ENCODE measurements at regions not wholly inside any gene's neighbourhood (a gene's known extent, or its start where the extent isn't known, plus 50 kb on each side); places are given as distances from the start of the nearest gene placed in this dataset.

DNA sequence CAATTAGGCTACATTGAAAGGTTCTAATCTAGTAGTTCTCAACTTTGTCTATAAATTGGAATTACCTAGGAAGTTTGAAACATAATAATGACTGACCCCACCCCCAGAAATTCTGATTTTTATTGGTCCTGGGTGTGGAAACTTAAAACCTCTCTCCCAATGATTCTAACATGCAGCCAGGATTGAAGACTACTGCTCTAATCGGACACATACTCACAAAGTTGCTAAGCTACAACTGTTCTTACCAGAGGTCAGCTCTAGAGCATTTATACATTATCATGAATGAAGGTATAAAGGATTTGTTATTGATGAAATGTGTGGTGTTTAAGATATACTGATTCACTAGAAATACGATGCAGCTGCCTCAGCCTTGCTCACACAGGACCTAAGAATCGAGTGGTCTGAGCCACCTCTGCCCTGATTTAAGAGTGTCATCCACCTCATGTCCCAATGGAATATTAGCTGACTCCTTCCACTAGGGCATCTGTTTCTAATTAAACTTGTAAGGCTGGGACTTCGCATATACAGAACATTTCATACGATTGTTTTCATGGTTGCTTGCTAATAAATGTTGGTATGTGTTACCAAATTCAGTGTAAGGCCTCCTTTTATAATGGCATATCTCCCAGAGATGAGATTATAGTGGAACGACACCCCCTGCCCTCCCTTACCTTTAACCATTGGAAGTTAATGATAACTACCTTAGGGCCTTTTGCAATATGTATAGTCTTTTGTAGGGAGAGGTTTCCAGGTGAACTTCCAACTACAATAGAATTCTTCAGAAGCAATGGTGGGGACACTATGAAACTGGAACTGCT lies 410.8 kb upstream of the PDE3A start:
- no peak for DNase-seq (ENCODE audit: low spot score)

DNA sequence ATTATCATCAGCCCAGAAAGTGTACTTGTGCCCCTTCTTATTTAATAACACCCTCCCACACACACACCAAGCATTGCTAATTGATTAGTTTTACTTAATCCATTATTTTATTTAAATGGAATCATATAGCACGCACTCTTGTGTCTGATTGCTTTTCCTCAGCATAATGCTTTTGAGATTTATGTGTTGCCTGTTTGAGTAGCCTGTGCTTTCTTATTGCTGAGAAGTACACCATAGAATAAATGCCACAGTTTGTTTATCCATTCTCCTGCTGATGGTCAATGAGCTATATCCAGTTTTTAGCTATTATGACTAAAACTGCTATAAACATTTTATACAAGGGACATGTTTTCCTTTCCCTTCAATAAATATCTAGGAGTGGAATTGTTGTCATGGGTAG lies 409.9 kb upstream of the PDE3A start:
- DNase-seq (ENCODE audit: low spot score) = no peak

DNA sequence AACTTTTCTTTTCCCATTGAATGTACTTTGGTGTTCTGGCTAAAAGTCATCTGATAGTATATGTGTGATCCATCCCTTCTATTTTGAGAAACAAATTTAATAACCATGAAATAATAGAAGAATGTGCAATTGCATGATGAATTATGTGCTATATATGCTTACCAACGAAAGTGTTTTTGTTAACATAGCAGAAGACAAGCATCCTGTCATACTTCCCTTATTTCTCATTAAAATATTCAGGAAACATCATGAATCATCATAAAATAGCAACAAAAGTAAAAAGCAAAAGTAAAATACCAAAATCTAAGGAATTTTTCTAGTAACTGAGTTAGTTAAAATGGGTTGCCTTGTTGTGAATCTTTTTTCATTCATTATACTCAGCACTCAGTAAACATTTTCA lies 409.0 kb upstream of the PDE3A start:
- no peak for DNase-seq (ENCODE audit: low spot score)

DNA sequence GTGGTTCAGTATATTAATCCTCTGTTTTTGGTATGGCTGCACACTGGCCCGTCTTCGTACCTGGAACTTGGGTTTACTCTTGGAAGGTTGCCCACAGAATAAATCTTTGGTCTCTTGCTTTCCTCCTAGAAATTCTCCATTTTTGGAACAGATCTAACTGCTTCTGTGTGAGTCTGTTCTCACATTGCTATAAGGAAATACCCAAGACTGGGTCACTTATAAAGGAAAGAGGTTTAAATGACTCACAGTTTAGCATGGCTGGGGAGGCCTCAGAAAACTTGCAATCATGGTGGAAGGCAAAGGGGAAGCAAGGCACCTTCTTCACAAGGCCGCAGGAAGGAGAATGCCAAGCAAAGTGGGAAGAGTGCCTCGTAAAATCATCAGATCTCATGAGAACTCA lies 407.8 kb upstream of the PDE3A start:
- DNase-seq (ENCODE audit: low spot score) = no peak

DNA sequence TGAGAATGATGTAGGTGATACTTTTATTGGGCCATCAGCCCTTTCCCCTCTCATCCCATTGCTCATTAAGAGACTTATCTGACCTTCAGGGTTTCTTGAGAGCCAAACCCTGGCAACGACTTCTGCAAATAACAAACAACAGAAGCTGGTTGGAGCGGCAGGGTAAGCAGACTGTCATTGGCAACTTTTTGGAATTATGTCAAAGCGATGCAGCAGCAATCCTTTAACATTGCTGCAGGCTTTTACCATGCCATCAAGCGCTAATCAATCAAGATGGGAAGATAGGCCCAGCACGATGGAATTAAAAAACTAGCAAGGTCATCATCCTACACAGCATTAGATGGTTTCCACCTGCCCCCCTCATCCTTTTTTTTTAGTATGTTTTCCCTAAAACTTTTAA lies 406.1 kb upstream of the PDE3A start:
- DNase-seq (ENCODE audit: low spot score) = no peak

DNA sequence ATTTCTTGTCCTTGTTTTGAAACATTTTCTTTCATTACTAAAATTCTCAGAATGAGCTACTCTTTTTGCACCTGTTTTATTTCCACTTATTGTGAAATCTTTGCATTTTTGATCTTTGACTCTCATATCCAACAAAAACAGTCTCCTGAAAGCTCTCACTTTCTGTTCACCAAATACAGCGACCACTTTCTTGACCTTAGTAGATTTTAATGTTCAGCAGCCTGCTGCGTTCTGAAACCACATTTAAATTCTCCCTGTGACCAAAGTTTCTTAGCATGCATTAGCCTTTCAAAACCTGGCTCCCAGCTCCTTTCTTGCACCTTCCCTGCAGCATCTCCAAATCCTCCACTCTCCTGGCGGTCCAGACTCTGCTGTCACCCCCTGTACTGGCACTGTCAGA lies 404.4 kb upstream of the PDE3A start:
- DNase-seq (ENCODE audit: low spot score) = no peak

DNA sequence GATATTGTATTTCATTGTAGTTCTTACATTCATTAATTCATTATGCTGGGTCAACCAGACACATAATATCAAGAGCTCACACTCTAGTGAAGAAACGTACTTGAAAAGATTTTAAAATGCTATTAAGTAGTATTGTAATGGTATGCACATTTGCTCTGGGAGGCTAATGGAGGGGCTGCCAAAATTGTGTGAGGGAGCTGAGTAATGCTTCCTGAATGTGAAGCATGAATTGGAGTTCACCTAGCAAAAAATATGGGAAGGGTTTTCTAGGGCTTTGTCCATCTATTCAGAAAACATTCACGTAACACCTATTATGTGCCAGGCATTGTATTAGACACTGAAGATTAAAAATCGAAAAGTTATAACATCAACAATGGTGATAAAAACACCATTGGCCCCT lies 403.8 kb upstream of the PDE3A start:
- DNase-seq (ENCODE audit: low spot score) = peak; percentile 31

DNA sequence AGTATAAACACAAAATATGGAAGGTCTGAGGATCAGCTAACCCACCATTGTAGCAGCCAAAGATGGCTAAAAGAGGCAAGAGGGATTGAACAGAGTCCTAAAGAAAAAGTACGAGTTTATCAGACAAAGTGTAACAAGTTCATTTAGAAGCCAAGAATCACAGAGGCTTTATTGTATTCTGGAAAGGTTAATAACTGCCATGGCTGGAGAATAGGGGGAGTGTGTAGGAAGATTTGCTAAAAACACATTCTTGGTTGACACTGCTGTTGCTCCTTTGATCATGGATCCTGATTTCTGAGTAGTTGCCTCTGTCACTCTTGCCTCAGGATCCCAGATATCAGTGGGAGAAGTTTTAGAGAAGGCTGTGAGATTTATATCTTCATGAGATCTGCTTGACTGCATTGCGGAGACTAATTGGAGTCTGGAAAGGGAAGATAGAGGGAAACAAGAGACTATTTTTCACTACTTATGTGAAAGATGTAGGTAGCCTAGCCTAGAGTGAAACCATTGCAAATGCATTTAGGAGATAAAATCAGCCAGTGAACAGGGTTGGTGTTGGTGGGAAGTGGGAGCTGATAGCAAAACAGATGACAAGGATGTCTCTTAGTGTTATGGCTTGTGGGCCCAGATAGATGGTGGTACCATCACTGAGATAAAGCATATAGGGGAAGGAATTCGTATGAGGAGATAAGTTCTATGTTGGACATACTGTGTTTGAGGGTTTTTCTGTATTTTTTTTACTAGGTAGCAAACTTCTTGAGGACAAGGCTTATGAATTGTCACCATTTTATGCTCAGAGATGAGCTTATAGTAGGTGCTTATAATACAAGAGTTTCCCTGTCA lies 402.9 kb upstream of the PDE3A start:
- DNase-seq (ENCODE audit: low spot score) = no peak

DNA sequence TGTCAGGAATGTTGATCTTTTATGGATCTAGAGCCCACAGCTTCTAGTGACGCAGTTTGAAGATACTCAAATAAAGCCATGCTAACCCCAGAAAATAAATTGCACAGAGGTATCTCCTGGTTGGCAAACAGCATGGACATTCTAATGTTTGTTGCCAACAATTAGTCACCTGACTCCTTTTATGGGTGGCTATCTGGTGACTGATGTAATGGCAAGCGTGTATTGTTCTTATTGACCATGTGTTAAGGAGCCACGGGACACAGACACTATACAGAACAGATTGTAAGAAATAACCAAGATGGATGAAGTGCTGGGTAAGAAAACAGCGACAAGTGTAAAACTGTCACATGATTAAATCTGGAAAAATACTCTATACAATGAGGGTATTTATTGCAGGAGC lies 401.3 kb upstream of the PDE3A start:
- DNase-seq (ENCODE audit: low spot score) = no peak

DNA sequence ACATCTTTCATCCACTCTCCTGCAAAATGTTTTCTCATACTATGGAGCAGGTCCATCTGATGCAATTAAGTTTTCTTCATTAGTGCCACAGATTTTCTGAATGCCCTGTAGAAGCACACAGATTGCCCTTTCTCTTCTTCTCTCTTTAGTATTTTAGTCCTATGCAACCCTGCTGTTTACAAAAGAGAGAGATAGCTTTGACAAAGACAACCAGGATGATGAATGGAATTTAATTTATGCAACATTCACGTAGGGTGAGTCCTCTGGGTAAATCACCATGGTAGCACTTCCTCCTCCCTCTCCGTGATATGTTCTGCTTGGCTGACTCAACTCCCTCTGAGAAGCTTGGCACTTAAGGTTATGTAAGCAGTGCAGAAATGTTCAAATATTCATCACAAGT lies 400.9 kb upstream of the PDE3A start:
- DNase-seq (ENCODE audit: low spot score) = peak; percentile 87

DNA sequence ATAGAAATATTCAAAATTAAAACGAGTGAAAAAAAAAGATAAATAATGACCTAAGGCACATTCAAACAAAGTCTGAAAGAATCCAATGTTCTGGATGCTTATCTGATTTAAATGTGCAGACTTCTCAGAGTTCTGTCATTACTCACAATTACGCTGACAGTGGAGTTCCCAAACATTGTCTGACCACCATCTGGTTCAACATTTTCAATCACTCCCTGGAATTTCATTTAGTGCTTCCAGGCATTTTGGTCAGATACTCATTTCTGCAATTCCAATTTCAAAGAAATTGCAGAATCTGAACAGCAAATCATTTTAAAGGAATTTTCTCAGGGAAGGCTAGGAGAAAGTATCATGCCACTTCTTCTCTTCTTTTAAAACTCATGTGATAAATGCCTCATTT lies 398.2 kb upstream of the PDE3A start:
- peak; percentile 72 for DNase-seq (ENCODE audit: low spot score)

DNA sequence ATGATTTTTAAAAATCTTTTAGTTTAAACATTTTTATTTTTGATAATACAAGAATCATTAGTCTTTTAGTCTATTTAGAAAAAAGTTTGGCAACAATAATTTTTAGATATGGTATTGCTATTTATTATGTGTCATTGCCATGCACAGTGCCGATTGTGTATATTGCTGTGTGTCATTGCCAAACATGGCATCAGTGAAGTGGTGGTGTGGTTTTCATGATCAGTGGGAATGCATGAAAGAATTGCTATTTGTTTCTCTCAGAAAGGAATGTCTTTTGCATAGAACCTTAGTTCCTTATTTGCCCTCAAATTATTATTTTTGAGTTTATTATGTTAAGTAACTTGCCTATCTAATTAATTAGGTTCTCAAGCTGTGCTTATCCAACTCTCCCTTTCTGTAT lies 397.5 kb upstream of the PDE3A start:
- DNase-seq (ENCODE audit: low spot score) = no peak

DNA sequence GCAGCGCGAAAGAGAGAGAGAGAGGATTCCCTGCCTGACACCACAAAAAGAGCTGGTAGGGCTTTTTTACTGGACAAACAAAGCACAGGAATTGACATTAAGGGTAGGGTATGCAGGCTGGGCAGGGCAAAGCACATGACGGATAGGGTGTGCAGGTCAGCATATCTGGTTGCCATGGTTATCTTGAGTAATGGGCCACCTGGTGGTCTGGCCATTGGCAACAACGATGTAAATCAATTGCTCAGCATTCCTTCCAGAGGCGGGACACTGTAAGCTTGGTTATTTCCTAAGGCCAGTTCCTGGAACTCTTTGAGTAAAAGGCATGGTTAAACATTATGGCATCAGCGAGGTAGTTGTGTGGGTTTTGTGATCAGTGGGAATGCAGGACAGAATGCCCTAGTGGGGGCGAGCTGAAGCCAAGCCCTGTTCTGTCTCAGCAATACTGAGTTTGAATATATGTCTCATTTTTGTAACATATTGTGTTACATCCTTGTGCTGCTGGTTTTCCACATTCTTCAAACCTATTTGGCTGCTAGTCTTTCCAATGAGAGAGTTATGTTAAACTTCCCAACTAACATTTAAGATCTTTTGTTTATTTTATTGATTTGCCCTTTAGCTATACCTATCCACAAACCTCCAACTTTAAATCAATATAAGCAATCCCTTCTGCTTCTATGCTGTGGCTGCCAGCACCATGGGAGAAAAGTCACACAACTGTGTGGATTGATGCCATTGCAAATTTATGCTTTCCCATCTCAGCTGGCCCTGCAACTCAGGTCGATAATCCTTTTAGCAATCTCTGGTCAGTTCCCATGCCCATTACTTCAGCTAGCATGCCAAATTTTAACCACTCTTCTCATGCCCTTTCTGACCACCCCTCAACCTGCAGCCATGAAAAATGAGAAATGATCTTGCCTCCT lies 396.7 kb upstream of the PDE3A start:
- no peak for DNase-seq (ENCODE audit: low spot score)

DNA sequence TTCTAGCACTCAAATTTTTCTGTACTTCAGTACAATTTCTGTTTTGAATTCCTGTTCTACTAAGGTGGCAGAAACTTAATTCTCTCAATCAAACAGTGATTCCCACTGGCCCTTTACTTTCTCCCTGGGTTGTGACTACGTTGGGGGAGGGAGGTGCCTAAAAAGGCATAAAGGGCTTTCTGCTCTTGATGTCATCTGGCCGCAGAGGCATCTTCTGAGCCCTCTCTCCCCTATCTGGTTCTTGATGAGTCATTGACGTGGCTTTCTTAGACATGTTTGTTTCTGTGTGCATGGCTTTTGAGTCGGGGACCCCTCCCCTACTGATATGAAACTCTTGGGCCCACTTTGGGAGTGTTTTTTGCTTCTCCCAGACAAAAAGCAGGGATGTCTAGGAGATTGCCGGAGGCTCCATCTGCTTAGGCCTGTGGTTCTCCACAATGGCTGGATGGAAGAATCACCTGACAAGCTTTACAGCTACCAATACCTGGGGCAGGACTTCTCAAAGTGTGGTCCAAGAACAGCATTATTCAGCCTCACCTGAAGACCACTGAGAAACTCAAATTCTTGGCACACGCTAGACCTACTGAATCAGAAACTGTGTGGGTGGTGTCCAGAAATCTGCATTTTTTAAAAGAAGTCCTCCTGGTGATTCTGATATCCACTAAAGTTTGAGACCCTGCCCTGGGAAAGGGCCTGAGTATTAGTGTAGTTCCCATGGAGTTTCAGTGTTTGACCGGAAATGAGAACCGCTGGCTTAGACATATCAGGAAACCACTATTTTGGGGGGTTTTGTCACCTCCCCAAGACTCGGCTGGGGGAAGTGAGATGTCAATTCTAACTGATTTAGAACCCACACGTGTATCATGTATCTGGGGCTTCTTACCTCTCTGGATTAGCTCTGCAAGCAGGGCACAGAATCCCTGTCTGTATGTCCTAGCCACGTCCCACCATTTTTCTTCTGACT lies 395.7 kb upstream of the PDE3A start:
- no peak for DNase-seq (ENCODE audit: low spot score)

DNA sequence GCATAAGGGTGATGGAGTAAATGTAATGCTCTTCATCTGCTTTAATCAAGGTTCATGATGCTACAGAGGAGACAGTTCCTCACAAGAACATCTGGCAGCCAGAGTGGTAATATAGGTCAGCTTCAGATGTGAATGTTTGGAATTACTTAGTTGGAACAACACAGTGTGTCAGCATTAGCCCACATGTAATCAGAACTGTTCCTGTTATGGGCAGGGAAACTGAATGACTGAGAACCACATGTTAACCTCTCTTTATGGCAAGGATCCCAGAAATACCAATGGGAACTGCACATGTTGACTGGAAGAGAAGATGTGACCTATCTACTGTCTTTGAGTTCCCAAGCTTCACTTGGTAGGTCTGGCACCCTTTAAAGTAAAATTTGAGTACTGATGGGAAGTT lies 390.1 kb upstream of the PDE3A start:
- DNase-seq (ENCODE audit: low spot score) = peak; percentile 73

DNA sequence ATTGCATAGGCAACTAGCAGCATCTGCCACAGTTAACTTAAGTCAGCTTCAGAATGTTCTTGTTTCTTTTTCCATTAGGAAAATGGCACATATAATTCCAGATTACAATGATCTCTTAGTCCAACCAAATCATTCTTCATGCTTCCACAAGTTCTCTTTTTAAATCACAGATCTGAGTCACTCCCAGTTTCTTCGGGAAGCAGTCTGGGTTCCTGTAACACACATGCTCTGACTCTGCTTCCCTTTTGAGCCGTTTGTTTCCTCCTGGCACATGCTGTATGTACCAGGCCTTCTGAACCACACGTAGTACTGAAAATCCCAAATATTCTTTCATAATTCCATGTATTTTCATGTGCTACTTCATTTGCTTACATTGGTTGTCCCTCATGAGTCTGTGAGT lies 388.8 kb upstream of the PDE3A start:
- no peak for DNase-seq (ENCODE audit: low spot score)

DNA sequence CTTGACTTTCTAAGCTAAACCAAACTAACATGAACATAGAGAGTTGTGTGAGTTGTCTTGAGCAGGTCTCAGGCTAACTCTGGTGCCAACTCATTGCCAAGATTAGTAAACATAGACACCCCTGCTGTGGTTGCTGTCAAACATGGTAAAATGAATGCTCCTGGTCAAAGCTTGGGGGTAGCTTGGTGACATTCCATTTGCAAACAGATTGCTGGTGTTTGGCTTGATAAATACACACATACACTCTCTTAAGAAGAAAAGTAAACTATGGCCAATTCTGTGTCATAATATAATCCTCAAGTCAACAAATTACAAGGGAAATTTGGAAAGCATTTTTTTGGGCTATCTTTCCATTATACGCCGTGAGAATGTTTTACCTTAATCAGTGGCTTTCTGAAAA lies 386.4 kb upstream of the PDE3A start:
- no peak for DNase-seq (ENCODE audit: low spot score)

DNA sequence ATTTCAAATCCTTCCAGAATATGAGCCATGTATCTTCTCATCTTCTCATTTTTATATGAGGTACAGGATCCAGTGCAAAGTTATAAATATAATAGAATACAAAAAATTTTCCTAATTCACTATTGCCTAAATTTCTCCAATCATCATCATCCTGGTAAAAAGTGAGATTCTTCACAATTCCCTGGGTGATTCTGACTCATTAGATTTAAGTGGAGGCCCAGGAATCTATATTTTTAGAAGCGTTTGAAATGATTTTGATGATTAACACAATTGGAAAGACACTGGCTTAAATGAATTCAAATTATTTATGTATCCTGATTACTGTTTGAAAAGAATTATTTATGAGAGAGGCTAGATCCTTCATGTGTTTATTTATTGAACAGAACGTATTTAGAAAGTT lies 380.3 kb upstream of the PDE3A start:
- DNase-seq (ENCODE audit: low spot score) = no peak

DNA sequence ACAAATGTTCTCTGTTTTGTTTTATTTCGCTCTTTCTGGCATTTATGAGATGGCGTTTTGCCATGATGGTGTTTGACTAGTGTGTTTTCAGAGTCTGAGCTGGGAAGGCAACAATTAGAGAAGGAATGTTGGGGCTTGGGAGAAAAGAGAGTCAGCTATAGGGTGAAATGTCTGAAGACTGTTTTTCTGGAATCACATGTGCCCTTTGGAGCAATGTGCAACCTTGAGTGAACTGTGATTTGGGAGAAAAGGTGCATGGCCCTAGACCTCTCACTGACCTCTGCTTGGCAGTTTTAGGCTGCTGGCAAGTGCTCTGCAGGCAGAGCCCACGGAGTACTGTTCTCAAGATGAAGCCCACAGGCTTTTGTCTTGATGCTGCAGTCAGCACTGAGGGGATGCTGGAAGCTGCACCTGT lies 379.9 kb upstream of the PDE3A start:
- peak; percentile 36 for DNase-seq (ENCODE audit: low spot score)

DNA sequence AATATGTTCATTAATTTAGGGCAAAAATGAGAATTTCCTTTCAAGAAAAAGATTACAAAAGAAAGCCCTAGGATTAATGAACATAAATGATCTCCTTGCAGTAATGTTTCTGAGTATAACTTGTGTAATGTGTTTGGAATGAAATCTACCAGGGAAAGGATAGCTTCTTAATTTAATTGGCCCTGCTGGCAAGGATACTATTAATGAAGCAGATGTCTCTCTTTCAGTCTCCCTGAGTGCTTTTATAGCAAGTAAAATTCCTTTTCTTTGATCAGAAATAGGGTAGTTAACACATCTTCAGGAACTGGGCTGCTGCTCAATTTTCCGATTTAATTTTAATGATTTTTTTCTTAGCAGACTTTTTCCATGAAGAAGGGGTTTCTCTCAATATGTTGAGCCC lies 379.4 kb upstream of the PDE3A start:
- peak; percentile 29 for DNase-seq (ENCODE audit: low spot score)

DNA sequence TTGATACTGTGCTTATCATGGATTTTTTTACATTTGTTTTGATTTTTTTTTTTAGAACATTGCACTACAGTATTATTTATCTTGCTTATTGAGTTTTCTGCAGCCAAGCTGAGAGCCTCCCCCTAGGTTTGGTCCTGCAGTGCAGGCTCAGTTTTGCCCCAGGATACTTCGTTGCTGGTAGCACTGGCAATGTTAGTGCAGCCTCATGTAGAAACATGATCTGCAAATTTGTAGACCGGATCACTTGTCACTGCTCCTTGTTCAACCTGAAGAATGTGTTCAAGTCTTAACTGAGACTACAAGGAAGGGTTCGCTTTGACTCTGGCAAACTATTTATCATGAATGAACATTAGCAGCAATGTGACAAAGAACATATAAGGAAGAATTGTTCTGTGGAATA lies 377.2 kb upstream of the PDE3A start:
- no peak for DNase-seq (ENCODE audit: low spot score)
